HG02852 (cell line): ENCODE measurements at regions not wholly inside any gene's neighbourhood (a gene's known extent, or its start where the extent isn't known, plus 50 kb on each side); places are given as distances from the start of the nearest gene placed in this dataset.

Experiments
- ATAC-seq: cut with Tn5 transposase; IDR thresholded peaks from one replicate; pipeline ENCODE4 v1.9.1; 2021; ENCODE audit warnings: mild to moderate bottlenecking, moderate library complexity; ENCODE audit not compliant: unreplicated experiment

- ATAC-seq = no peak
Measured at GRCh38 chr5:164335837-164336236, 830.4 kb downstream of the MAT2B start.

DNA sequence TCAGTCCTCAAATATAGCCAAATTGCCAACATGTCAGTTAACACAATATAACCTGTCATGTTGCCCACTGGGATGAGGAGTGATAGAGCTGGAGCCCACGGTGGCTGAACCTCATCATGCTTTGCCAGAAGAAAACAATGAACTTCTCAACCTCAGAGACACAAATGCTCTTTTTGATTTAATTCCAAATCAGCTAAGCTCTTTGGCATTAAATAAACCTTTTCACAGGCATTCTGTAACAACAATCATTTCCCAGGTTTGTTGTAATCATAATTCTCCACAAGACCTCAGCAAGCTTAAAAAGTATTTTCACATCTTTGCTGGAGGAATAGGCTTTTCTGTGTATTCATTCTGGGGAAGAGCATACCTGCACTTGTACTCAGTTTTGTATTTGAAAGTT lies 830.9 kb downstream of the MAT2B start:
- ATAC-seq = no peak

GRCh38 chr5:164336906-164337305 lies 831.5 kb downstream of the MAT2B start:
- no peak for ATAC-seq

DNA sequence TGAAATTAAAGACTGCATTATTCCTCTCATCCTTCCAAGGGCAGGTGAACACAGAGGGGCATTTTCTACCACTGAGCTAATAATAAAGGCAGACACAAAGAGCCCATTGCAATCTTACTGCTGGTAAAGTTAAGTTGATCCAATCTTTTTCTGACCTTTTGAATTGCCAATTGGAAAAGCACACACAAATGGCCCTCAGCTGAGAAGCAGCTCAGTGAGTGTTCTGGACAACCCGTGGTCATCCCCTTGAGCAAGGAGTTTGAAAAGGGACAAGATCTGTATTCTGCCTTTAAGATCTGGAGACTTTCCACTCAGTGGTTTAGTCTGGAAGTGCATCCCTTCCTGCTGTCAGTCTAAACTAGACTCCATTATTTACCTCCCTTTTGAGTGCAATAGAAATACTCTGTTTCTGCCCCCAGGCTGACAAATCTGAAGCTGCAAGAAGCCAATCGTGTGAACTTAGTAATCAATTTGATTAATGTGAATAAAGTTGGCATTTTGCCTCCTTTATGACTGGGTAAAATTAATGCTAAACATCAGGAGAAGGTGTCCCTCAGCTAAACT lies 835.7 kb downstream of the MAT2B start:
- no peak for ATAC-seq

- no peak for ATAC-seq
Measured at GRCh38 chr5:164345173-164345849, 839.9 kb downstream of the MAT2B start.

- ATAC-seq = no peak
Measured at GRCh38 chr5:164345853-164346252, 840.4 kb downstream of the MAT2B start.

DNA sequence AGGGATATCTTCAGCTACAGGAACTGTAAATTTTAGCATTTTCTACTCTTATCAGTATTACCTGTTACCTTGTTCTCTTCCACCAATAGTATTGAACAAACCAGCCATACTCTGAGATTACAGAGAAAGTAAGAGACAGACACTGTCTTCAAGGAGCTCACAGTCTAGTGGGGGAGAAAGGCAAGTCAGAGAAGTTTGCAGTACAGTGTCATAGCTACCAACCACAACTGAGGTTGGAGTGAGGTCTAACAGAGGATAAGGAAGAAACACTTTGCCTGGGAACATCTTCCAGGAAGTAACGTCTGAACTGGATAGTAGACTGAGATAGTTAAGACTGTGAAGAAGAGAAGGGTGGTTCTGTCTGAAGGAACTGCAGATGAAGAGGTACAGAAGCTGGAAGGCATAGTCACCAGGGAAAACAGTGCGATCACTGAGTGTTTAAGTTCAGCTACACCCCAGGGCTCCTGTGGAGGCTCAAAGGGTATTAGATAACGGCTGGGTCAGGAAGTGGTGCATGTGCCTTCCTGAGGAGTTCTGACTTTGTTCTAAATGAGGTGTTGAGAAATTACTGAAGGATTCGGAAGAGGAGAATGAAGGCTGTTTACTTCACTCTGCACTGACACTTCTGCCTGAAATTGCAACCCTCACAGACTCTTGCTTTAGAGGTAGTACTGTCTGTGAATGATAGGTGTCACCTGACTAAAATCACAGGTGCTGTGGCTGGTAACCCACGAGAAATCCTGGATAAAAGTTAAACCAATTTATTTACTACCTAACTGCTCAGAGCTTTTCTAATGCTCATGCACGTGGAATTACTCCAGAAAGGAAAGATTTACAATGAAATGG lies 841.6 kb downstream of the MAT2B start:
- no peak for ATAC-seq

- no peak for ATAC-seq
Measured at GRCh38 chr5:164350236-164350635, 844.8 kb downstream of the MAT2B start.

DNA sequence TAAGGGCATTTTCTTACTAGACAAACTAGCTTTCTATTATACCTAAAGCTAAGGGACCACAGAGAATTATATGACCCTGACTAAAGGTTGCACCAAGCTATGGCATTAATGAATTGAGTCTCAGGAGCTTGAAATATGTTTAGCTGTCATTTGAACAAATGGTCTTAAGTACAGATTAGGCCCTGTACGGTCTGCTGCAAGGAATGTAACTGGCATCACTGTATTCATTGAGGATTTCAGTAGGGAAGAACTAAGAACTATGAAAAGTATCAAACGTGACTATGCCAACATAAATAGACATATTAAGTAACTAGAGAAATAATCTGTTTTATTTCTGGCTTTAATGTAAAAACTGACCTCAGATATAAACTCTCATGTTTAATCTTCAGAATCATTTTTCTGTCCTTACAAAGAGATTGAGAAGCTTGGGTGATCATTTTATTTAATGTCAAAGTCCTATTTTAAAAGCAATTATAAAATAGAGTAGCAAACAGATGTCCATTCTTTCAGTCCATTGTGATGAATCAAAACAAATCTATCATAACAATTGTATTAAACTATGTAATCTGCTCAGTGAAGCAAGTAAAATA lies 845.9 kb downstream of the MAT2B start:
- ATAC-seq = no peak

DNA sequence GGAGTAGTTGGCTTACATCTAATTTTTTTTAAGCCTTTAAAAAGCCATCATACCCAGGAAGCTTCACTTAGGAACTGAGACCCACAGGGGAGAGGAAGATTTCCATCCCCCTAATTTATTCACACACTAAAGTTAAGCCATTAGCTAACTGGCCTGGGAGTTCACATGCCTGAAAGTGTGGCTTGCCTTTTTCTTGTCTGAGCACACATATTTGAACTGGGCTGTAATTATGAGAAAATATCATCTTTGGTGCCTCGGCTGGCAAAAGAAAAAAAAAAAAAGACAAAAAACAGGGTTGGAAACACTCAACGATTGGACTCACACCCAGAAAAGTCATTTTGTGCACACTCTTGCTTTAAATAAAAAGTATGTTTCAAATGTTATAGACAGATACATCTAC lies 847.3 kb downstream of the MAT2B start:
- no peak for ATAC-seq

- no peak for ATAC-seq
Measured at GRCh38 chr5:164353155-164353554, 847.7 kb downstream of the MAT2B start.

- no peak for ATAC-seq
Measured at GRCh38 chr5:164354139-164354751, 848.8 kb downstream of the MAT2B start.

- no peak for ATAC-seq
Measured at GRCh38 chr5:164355267-164355830, 849.9 kb downstream of the MAT2B start.

GRCh38 chr5:164356790-164357189 lies 851.4 kb downstream of the MAT2B start:
- no peak for ATAC-seq

DNA sequence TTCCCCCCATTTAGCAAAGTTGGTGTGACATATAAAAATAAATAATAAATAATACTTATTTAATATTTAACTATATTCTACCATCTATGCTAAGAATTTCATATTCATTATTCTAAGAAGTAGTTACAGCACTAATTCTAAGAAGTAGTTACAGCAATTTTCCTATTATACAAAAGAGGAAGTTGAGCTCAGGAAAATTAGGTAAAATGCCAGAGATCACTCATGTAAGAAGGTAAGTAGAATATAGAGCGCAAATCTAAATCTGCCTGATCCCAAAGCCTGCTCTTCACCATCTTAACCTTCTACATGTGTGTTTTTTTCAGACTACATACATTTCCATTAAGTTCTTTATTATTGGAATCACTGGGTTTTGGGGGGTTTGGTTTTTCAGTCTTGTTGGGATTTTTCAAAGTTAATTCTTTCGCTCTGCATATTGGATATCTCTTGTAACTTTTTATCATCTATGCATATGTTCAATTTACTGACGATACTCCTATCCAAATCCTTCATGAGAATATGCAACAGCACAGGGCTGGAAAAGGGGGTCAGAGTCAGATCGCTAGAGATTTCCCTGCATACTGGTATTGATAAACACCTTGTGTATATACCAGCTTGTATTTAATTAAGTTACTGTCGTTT lies 852.1 kb downstream of the MAT2B start:
- no peak for ATAC-seq

GRCh38 chr5:164358531-164359259 lies 853.3 kb downstream of the MAT2B start:
- ATAC-seq = peak; percentile 71

DNA sequence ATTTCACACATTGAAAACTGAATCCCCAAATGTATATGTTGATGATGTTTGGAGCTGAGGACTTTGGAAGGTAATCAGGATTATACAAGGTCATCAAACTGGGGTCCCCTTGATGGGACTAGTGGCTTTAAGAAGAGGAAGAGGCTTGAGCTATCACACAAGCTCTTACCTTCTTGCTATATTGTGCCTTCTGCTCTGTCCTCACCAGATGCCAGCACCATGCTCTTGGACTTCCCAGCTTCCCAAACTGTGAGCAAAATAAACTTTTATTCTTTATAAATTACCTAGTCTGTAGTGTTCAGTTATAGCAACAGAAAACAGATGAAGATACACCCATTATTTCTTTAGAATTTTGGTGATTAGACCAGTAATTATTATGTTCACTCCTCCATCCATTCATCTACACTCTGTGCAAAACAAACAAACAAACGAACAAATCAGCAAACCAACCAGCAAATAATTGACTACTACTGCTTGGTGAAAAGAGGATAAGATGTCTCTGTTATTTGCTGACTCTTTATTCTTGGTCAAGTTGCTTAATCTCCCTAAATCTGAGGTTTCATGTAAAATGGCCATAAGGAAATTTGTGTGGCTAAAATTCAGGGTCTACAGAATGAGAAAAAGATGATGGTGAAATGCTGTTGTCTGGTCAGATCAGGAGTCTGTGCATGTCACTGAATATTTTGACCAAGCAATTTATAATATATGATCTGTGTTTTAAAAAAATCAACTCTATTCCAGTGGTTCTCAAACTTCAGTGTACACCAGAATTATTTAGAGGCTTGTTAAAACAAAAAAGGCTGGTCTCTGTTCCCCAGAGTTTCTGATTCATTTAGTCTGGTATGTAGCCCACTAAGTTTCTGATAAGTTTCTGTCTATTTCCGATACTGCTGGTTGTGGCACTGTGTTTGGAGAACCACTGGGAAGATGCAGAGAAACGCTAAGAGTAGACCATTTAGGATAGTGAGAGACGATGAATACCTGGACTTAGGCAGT lies 854.1 kb downstream of the MAT2B start:
- ATAC-seq = peak; percentile 23

- no peak for ATAC-seq
Measured at GRCh38 chr5:164360589-164360988, 855.2 kb downstream of the MAT2B start.

GRCh38 chr5:164361986-164362385 lies 856.6 kb downstream of the MAT2B start:
- no peak for ATAC-seq
